Trophoblast cell (in vitro differentiated cells and primary cell): ENCODE measurements at regions not wholly inside any gene's neighbourhood (a gene's known extent, or its start where the extent isn't known, plus 50 kb on each side); places are given as distances from the start of the nearest gene placed in this dataset.

ENCODE experiments used
- DNase-seq, 2 donors: peaks; one replicate each; pipeline ENCODE4 v3.0.0-alpha.2; 2016
- H2AFZ ChIP-seq: 2 replicates; pipeline ENCODE4 v1.6.1; 2013; ENCODE audit warnings: low read length, moderate library complexity, mild to moderate bottlenecking; ENCODE audit not compliant: insufficient read depth, poor library complexity
- H2AK5ac ChIP-seq: 2 replicates; pipeline ENCODE4 v1.6.1; 2013; ENCODE audit warnings: mild to moderate bottlenecking, low read length
- H2BK120ac ChIP-seq: 2 replicates; pipeline ENCODE4 v1.6.1; 2013; ENCODE audit warnings: low read length, mild to moderate bottlenecking, moderate library complexity; ENCODE audit not compliant: insufficient read depth, poor library complexity
- H2BK12ac ChIP-seq: 2 replicates; pipeline ENCODE4 v1.6.1; 2013; ENCODE audit warnings: mild to moderate bottlenecking, low read length, moderate library complexity
- H2BK5ac ChIP-seq: 2 replicates; pipeline ENCODE4 v1.6.1; 2013; ENCODE audit warnings: low read length, low read depth, moderate library complexity, mild to moderate bottlenecking; ENCODE audit not compliant: poor library complexity
- H3K14ac ChIP-seq: 2 replicates; pipeline ENCODE4 v1.6.1; 2013; ENCODE audit warnings: mild to moderate bottlenecking, low read length
- H3K18ac ChIP-seq: 2 replicates; pipeline ENCODE4 v1.6.1; 2013; ENCODE audit warnings: mild to moderate bottlenecking, low read length
- H3K23ac ChIP-seq: 2 replicates; pipeline ENCODE4 v1.6.1; 2013; ENCODE audit warnings: low read length
- H3K27ac ChIP-seq: 2 replicates; pipeline ENCODE4 v1.5.1; 2013; ENCODE audit warnings: low read depth, mild to moderate bottlenecking, inconsistent platforms, low read length, moderate library complexity
- H3K27me3 ChIP-seq: 2 replicates; pipeline ENCODE4 v1.6.1; 2013; ENCODE audit warnings: inconsistent platforms, mild to moderate bottlenecking, low read length, moderate library complexity; ENCODE audit not compliant: insufficient read depth
- H3K36me3 ChIP-seq, 2 experiments: 1 replicate in 1 of 2; 2 replicates in 1 of 2; pipeline ENCODE4 v1.6.1; 2013; ENCODE audit warnings: low read length in 2 of 2, mild to moderate bottlenecking in 2 of 2, moderate library complexity in 1 of 2; ENCODE audit not compliant: insufficient read depth in 2 of 2, control insufficient read depth in 1 of 2
- H3K4ac ChIP-seq: 2 replicates; pipeline ENCODE4 v1.6.1; 2013; ENCODE audit warnings: low read depth, mild to moderate bottlenecking, low read length, moderate library complexity
- H3K4me1 ChIP-seq, 2 experiments: 1 replicate in 1 of 2; 2 replicates in 1 of 2; pipeline ENCODE4 v1.6.1; 2013; ENCODE audit warnings: low read length in 2 of 2, mild to moderate bottlenecking in 2 of 2, moderate library complexity in 1 of 2; ENCODE audit not compliant: insufficient read depth in 2 of 2, control insufficient read depth in 1 of 2
- H3K4me2 ChIP-seq: 2 replicates; pipeline ENCODE4 v1.6.1; 2013; ENCODE audit warnings: inconsistent platforms, mild to moderate bottlenecking, low read length, moderate library complexity
- H3K4me3 ChIP-seq: 2 replicates; pipeline ENCODE4 v1.5.1; 2013; ENCODE audit warnings: mild to moderate bottlenecking, low read depth, low read length, inconsistent platforms
- H3K79me1 ChIP-seq: one replicate; pipeline ENCODE4 v1.6.1; 2013; ENCODE audit warnings: low read length
- H3K79me2 ChIP-seq: 2 replicates; pipeline ENCODE4 v1.6.1; 2013; ENCODE audit warnings: low read length, mild to moderate bottlenecking; ENCODE audit not compliant: control insufficient read depth, insufficient read depth, poor library complexity
- H3K9ac ChIP-seq: 2 replicates; pipeline ENCODE4 v1.6.1; 2013; ENCODE audit warnings: mild to moderate bottlenecking, low read length
- H3K9me3 ChIP-seq: 2 replicates; pipeline ENCODE4 v1.6.1; 2013; ENCODE audit warnings: low read depth, mild to moderate bottlenecking, control low read depth, inconsistent platforms, low read length; ENCODE audit not compliant: insufficient read depth
- H4K12ac ChIP-seq: 2 replicates; pipeline ENCODE4 v1.6.1; 2013; ENCODE audit warnings: low read depth, mild to moderate bottlenecking, low read length, moderate library complexity
- H4K8ac ChIP-seq: 2 replicates; pipeline ENCODE4 v1.6.1; 2013; ENCODE audit warnings: low read depth, mild to moderate bottlenecking, low read length, moderate library complexity
- H4K91ac ChIP-seq: one replicate; pipeline ENCODE4 v1.6.1; 2013; ENCODE audit warnings: low read depth, mild to moderate bottlenecking, low read length, moderate library complexity
- WGBS: extraction: QIAGEN DNeasy Blood & Tissue Kit; methylation state at CpG from one replicate; pipeline ENCODE4 v1.1.7; 2013; ENCODE audit warnings: missing lambda C conversion rate; ENCODE audit not compliant: insufficient read length, insufficient coverage; ENCODE audit errors: extremely low coverage; 5-methylcytosine and 5-hydroxymethylcytosine counted together

GRCh38 chr6:163937071-163937470, 522.6 kb downstream of the QKI start:
- no peak for DNase-seq
- Histone ChIP-seq H3K9ac (no peak overlapping the region), H3K18ac (no peak overlapping the region), H3K23ac (no peak overlapping the region), H3K27ac (no peak overlapping the region), H3K4ac (no peak overlapping the region), H3K36me3 (no peaks in the 10 kb centered on the region), H4K12ac (no peak overlapping the region), H4K91ac (no peak overlapping the region), H3K79me1 (no peaks in the 10 kb centered on the region), H3K14ac (no peak overlapping the region), H4K8ac (no peak overlapping the region), H2AFZ (no peak overlapping the region), H3K4me3 (no peak overlapping the region), H3K79me2 (no peaks in the 10 kb centered on the region), H2AK5ac (no peak overlapping the region), H2BK5ac (no peak overlapping the region), H3K4me1 (peaks cover 0 to 2% of the 10 kb centered on the region in 2 experiments), H3K9me3 (no peaks in the 10 kb centered on the region), H2BK12ac (no peak overlapping the region), H2BK120ac (no peak overlapping the region), H3K27me3 (no peaks in the 10 kb centered on the region), H3K4me2 (no peak overlapping the region)
- WGBS: no CpG with 5 or more reads among the region's 4 CpGs

GRCh38 chr6:163935158-163935762, 520.7 kb downstream of the QKI start:
- Histone ChIP-seq H2AK5ac (no peak overlapping the region), H2BK12ac (no peak overlapping the region), H4K12ac (no peak overlapping the region), H3K9me3 (no peaks in the 10 kb centered on the region), H3K9ac (no peak overlapping the region), H3K23ac (no peak overlapping the region), H2BK5ac (no peak overlapping the region), H3K4me2 (no peak overlapping the region), H2AFZ (no peak overlapping the region), H3K79me1 (no peaks in the 10 kb centered on the region), H3K4me3 (no peak overlapping the region), H3K18ac (no peak overlapping the region), H3K27ac (no peak overlapping the region), H3K27me3 (no peaks in the 10 kb centered on the region), H3K36me3 (no peaks in the 10 kb centered on the region), H4K8ac (no peak overlapping the region), H4K91ac (no peak overlapping the region), H3K4ac (no peak overlapping the region), H3K14ac (no peak overlapping the region), H3K4me1 (no peaks in the 10 kb centered on the region), H3K79me2 (no peaks in the 10 kb centered on the region), H2BK120ac (no peak overlapping the region)
- no peak for DNase-seq
- WGBS: no CpG with 5 or more reads among the region's 6 CpGs

DNA sequence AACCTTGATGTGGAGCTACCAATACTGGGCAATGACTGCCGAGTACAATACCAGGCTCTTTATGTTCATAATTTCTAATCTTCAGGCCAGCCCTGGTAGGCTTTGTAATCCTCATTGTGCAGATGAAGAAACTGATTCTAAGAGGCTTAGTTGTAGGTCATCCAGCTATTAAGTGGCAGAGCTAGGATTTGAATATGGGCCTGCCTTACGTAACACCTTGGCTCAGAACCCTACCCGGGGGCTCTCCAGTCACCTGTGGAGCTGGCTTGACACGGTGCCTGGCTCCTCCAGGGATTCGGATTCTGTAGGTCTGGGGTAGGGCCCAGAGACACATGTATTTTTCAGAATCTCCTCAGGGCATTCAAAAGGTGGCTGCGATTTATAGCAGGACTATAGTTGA, 515.5 kb downstream of the QKI start:
- no peaks in the 10 kb centered on the region for H3K79me1 ChIP-seq

DNA sequence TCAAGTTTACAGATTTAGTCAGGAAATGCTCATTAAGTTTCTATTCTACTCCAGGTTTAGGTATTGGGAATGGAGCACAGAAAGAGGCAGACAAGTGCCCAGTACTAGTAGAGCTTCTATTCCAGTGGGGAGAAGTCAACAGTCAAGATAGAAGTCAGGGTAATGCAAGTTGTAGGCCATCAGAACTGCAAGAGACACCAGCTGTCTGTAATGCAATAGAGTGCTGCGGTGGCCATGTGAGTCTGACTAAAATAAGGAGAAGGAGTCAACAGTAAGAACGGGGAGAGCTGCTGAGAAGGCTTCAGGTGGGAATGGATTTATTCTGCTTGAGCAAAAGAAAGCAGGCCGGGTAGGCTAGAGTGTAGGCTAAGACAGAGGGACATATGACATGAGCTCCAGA, 515.0 kb downstream of the QKI start:
- Histone ChIP-seq H2BK120ac (no peak overlapping the region), H3K9ac (no peak overlapping the region), H3K9me3 (no peaks in the 10 kb centered on the region), H2AK5ac (no peak overlapping the region), H3K14ac (no peak overlapping the region), H3K36me3 (no peaks in the 10 kb centered on the region), H2AFZ (no peak overlapping the region), H3K79me2 (no peaks in the 10 kb centered on the region), H3K4me3 (no peak overlapping the region), H3K18ac (no peak overlapping the region), H2BK12ac (no peak overlapping the region), H3K79me1 (no peaks in the 10 kb centered on the region), H3K4me2 (no peak overlapping the region), H3K27me3 (no peaks in the 10 kb centered on the region), H2BK5ac (no peak overlapping the region), H3K4ac (no peak overlapping the region), H4K12ac (no peak overlapping the region), H3K4me1 (no peaks in the 10 kb centered on the region), H3K27ac (no peak overlapping the region), H4K91ac (no peak overlapping the region), H3K23ac (no peak overlapping the region), H4K8ac (no peak overlapping the region)
- no CpG with 5 or more reads among the region's 3 CpGs for WGBS
- DNase-seq: no peak

More for the DNA sequence above, 515.5 kb downstream of the QKI start:
- H3K18ac ChIP-seq: no peak overlapping the region
- no peak overlapping the region for H3K9ac ChIP-seq
- H3K4me3 ChIP-seq: no peak overlapping the region
- H3K36me3 ChIP-seq: no peaks in the 10 kb centered on the region
- no peak overlapping the region for H3K27ac ChIP-seq
- no peak overlapping the region for H2AFZ ChIP-seq
- DNase-seq: no peak
- no peak overlapping the region for H4K12ac ChIP-seq
- H2BK12ac ChIP-seq: no peak overlapping the region
- no peaks in the 10 kb centered on the region for H3K79me2 ChIP-seq
- H3K4me2 ChIP-seq: no peak overlapping the region
- no CpG with 5 or more reads among the region's 6 CpGs for WGBS
- H3K4me1 ChIP-seq: no peaks in the 10 kb centered on the region
- H4K91ac ChIP-seq: no peak overlapping the region
- H2AK5ac ChIP-seq: no peak overlapping the region
- no peak overlapping the region for H3K14ac ChIP-seq
- H3K4ac ChIP-seq: no peak overlapping the region
- no peak overlapping the region for H2BK5ac ChIP-seq
- no peak overlapping the region for H4K8ac ChIP-seq
- no peaks in the 10 kb centered on the region for H3K27me3 ChIP-seq
- no peaks in the 10 kb centered on the region for H3K9me3 ChIP-seq
- H3K23ac ChIP-seq: no peak overlapping the region
- no peak overlapping the region for H2BK120ac ChIP-seq
